ENCODE measurements at regions not wholly inside any gene's neighbourhood (a gene's known extent, or its start where the extent isn't known, plus 50 kb on each side); places are given as distances from the start of the nearest gene placed in this dataset.

DNA sequence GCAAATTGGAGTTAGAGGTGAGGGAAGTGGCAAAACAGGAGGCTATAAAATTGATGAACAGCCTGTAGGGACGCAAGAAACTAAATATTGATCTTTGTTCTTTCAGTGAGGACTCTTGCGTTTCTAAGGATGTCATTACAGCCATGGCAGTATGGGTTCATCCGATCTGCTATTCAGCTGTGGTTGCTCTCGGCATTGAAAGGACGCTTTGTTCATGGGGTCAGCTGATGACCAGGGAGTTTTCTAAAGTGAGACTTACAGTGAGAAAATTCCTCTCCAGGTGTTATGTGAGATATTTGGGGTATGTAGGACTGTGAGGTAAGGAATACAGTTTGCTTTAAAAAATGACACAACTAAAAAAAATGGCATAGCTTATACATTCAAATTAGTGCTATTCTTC lies 52.7 kb upstream of the PELI1 start:
- no peak for DNase-seq

GRCh38 chr2:64201151-64201550 lies 56.9 kb upstream of the PELI1 start:
- no peak for DNase-seq

GRCh38 chr2:64202206-64202845 lies 58.1 kb upstream of the PELI1 start:
- DNase-seq = peak; percentile 89

DNA sequence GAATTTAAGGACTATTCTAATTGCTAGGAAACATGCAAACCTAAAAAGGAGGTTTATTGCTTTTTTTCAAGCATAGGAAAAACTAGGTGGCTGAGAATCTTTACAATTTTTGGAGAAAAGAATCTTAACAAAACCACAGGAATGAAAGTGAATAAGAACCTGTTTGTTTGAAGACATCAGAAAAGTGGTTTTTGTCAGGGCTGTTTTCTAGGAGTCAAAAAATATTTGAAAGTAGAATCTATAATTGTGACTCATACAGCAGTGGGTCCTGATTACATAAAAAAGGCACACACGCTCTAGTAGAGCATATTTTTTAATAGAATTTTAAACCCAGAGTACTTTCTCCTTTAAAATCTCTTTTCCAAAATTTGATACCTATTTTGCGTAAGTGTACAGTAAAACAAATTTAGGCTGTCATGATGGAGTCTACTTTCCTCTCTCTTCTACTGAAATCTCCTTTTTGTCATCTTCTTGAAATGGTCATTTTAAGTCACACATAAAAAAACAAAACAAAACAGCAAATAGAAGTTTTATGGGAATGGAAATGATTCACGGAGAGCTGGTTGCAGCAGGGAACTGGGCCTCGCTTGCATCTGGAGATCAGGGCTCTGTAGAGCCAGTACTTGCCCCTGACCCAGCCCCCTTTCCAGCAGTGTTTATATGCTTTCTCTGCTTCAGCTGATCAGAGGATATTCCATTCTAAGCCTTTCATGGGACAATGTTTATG lies 59.1 kb upstream of the PELI1 start:
- peak; percentile 57 for DNase-seq

DNA sequence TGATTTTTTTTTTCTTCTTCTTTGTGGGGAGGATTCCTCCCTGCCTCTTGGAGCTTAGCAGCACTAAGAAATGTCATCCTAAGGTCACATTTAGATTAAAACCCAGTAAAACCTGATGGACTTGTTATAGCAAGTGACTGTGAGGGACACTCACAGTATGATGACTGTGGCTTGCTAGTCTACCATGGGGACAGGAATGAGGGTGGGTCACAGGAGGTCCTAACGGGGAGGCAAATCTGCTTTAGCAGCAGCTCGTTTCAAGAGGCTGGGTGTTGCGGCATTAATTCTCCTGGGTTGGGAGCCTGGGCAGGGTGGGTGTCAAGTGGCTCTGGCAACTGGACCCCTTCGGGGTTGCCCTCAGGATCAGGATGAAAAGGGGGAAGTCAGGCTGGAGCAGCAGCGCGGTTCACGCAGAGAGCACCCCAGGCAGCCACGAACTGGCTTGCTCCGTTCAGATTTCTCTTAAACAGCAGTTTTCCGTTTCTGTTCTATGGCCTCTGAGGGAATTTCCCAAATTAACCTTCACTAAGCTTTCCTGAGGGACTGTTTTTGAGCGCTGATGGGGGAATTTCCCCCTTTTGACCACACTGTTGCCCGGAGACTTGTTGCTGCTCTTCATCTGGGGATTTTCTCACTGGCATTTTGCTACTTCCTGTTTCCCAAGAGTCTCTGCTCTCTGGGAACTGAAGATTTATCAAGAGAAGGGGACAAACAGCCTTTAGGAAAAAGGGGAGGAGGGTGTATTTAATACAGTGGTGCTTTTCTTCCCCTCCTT lies 59.8 kb upstream of the PELI1 start:
- DNase-seq = no peak

DNA sequence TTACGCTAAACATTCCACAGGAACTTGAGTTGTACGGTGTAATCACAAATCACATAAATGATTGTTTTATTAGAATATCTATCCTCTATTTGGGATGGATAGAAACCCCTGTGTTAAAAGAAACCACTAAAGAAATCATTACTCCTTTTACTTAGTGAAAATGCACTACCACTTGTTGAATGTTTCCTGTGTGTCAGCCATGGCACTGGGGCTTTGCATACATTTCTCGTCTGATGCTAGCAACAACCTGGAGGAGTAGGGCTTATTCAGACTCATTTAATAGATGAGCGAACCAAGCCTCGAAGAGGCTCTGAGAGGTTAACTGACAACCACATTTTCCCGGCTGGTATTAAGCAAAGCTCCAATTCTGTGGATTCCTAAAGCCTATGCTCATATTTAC lies 60.5 kb upstream of the PELI1 start:
- no peak for DNase-seq

DNA sequence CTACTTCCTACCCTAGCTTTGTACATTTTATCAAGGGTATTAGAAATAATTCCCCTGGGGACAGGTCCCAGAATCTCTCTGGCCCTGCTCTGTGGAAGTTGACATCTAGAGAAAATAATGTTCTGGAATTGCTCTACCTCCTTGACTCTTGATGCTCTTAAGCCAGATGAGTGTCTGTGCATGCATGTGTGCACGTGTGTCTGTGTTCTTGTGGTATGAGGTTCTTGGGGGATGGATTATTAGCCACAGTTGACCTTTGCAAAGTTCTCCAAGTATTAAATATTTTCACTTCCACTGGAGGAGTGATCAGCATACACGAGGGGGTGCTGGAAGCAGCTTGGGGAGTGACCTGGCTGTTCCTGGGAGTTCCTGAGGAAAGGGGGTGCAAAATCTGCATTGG lies 61.2 kb upstream of the PELI1 start:
- no peak for DNase-seq

GRCh38 chr2:64207573-64207972 lies 63.4 kb upstream of the PELI1 start:
- DNase-seq = no peak

DNA sequence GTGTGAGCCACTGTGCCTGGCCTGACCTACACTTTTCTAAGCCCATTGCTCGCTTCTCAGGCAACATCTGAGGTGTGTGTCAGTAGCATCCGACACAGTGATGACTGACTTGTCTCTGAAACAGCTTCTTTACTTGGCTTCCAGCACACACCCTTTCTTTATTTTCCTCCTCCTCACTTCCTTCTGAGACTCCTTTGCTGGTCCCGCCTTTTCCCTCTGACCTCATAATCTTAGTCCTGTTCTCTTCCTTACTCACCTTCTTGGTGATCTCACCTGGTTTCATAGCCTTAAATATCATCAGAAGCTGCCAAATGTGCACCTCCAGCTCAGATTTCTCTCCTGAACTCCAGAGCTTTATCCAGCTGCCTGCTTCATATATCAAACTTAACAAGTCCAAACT lies 66.6 kb upstream of the PELI1 start:
- DNase-seq = no peak

DNA sequence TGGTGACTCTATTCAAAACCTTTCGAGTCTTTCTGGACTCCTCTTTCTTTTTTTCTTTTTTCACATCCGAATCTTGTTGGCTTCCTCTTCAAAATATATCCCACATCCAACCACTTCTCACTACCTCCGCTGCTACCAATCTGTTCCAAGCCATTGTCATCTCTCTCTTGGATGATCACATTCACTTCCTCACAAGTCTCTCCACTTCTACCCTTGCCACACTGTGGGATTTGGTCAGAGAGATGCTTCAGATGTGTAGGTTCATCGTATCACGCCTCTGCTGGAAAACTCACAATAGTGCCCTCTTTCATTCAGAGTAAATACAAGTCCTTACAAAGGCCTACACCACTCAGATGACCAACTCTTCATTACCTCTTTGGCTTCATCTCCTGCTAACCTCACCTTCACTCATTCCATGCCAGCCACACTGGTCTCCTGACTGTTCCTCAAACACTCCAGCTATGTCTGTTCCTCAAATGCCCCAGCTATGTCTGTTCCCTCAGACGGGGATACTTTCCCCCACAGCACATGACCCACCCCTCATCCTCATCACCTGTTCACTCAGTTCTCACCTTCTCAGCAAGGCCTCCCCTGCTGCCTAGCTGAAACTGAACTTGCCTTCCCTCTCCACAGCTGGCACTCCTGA lies 67.2 kb upstream of the PELI1 start:
- DNase-seq = no peak

DNA sequence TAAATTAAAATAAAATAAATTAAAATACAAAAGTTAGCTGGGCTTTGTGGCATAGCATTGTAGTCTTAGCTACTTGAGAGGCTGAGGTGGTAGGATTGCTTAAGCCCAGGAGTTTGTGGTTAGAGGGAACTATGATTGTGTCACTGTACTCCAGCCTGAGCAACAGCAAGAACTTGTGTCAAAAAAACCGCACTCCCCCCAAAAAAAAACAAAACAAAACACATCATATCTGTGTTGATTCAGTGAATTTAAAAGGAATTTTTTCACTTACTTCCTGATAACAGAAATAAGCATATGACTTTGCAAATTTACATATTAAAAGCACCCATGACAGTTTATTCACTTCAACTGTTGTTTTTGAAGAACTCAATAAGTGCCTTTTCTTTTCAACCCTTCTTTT lies 68.1 kb upstream of the PELI1 start:
- DNase-seq = no peak

DNA sequence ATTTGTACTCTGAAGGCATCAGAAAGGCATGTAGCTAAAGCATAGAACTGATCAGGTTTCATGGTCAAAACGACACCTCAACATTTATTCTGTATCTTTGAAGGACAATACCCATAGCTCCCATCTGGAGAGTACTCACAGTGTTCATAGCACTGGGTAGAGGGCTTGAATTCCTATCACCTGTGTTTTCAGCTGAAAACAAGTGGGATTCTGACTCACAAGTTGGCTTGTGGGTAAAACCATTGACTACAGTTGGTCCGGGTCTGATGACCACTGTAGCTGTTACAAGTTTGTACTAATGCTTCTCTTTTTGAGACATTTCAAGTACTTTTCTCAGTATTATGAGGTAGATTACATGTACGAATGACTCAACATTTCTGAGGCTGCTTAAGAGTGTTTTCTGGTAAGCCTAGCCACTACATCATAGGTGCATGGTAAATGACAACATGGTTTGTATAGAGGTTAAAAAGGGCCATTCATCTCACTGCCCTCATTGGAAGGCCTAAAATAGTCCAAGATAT lies 68.6 kb upstream of the PELI1 start:
- DNase-seq = no peak

DNA sequence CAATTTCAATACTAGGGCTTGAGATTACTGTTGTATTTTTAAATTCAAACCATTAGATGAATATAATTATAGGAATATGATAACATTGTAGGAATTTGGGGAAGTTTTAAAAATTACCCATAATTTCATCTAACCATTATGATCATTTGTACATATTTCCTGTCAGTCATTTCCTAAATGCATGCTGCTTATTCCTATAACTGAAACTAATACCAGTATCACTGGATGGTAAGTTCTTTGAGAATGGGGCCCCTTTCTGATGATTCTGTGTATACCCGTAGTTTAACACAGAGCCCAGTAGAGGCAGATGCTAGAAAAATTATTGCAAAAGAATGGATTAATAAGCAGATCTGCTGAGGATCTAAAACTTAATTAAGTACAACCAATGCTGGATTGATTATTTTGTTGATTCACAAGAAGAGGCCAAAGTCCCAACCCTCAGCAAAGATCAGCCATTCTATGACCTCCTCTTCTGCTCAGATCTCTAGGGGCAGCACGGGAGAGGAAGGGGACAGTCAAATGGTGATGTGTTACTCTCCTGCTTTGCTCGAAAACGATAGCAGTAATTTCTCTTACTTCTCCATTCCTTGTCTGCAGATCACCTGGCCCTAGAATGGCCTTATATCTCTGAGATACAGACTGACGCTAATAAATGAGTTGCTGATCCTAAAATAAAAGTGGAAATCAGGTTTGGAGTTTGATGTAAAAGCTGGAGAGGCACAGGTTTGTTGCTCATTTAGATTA lies 69.5 kb upstream of the PELI1 start:
- no peak for DNase-seq

- peak; percentile 55 for DNase-seq
Measured at GRCh38 chr2:64214281-64215115, 70.3 kb upstream of the PELI1 start.

DNA sequence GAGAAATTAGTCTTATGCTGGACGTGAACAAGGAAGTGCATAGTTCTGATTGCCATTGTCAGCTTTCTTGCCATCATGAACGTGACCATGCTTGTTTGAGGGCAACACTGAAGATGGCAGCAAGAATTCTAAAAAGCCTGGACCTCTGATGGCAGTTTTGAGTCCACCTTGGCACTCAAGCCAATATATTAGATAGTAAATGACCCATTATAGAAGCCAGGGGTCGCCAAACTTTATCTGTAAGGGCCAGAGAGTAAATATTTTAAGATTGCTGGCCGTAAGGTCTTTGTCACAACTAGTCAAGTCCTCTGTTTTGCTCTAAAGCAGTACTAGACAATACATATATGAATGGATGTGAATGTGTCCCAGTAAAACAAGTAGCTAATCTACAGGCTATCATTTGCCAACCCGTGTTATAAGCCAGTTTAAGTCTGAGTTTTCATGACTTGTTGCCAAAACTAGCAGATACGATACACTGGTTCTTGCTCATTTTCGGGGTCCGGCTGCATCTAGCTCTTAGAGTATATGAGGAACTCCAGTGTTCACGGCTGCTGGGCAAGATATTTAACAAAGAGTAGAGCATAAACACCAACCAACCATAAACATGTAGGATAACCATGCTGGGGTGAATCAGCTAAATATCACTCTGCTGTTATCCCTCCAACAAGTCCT lies 73.1 kb upstream of the PELI1 start:
- no peak for DNase-seq

GRCh38 chr2:64218137-64218802 lies 74.0 kb upstream of the PELI1 start:
- DNase-seq = no peak

DNA sequence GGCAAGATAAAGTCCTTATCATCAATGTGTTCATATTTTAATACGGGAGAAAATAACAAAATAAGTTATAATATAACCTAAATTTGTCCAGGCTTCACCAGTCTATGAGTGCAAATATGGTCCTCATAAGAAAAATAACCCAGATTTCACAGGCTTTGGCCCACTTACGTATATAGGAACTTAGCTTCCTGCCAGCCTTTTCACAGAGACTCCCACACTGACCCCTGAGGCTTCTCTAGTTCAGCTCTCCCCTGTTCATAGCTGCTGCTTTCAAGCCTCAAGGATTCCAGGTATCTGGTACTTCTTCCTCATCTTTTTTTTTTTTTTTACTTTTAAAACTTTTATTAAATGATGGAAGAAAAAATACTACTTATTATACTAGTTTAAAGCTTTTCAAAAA lies 74.9 kb upstream of the PELI1 start:
- DNase-seq = no peak

- no peak for DNase-seq
Measured at GRCh38 chr2:64220265-64220664, 76.0 kb upstream of the PELI1 start.

DNA sequence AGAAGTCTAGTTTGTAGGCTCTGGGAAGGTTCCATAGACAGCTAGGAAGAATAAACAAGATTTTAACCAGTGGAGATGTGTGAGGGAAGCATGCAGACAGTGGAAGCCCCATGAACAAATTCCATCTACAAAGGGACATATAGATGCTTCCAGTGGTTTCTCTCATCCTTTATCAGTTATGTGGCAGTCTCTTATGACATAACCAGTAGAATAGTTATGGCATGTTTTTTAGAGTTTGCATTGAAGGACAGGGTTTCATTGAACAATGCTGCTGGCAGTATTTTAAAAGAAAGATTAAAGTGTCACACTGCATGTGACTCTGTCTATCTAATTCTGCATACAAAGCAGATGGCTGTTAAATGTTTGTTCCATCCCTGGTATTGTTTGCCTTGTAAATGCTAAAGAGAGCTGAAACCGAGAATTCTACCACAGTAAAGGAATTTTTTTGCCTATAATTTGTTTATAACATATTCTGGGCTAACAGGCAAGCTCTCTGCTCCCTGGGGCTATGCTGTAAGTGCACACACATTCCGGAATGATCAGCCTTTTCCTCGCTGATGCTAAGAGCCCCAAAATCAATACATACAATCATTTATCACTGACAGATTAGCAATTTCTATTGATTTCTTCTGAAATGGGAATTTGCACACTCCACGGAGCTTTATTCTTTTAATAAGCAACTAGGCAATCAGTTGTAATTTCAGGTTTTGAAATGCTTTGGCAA lies 76.8 kb upstream of the PELI1 start:
- no peak for DNase-seq
